Smooth muscle cell (in vitro differentiated cells): ENCODE measurements at regions not wholly inside any gene's neighbourhood (a gene's known extent, or its start where the extent isn't known, plus 50 kb on each side); places are given as distances from the start of the nearest gene placed in this dataset.
A peak's percentile ranks its signal among the peaks of the same experiment; 100 is the strongest.
"Not testable (repeated sequence)": the region's sequence is repeated elsewhere in the genome, so short reads cannot be mapped to it uniquely, and the experiment has no call there.

Experiments
- DNase-seq: peaks from one replicate; lab custom pipeline; 2025; ENCODE audit not compliant: unreplicated experiment; lab: John Stamatoyannopoulos, UW
- H2AFZ ChIP-seq: fragments of 200-600 bp; sonication (generic); 2 replicates; pipeline ENCODE4 v1.6.0; 2016; ENCODE audit warnings: antibody characterized with exemption, low read depth, mild to moderate bottlenecking
- H3F3A ChIP-seq: fragments of 200-600 bp; sonication (generic); 2 replicates; pipeline ENCODE4 v1.6.0; 2017; ENCODE audit warnings: antibody characterized with exemption, low read depth
- H3K27ac ChIP-seq: fragments of 200-600 bp; sonication (generic); 2 replicates; pipeline ENCODE4 v1.5.1; 2016; ENCODE audit warnings: low read depth, mild to moderate bottlenecking
- H3K27me3 ChIP-seq: fragments of 200-600 bp; sonication (generic); 2 replicates; pipeline ENCODE4 v1.6.1; 2016; ENCODE audit warnings: low read depth, mild to moderate bottlenecking
- H3K36me3 ChIP-seq: fragments of 200-600 bp; sonication (generic); 2 replicates; pipeline ENCODE4 v1.5.1; 2016; ENCODE audit warnings: low read depth
- H3K4me1 ChIP-seq: fragments of 200-600 bp; sonication (generic); 2 replicates; pipeline ENCODE4 v1.5.1; 2016; ENCODE audit warnings: low read depth
- H3K4me2 ChIP-seq: fragments of 200-600 bp; sonication (generic); 2 replicates; pipeline ENCODE4 v1.6.0; 2016; ENCODE audit warnings: mild to moderate bottlenecking
- H3K4me3 ChIP-seq: fragments of 200-600 bp; sonication (generic); 2 replicates; pipeline ENCODE4 v1.5.1; 2016; ENCODE audit warnings: mild to moderate bottlenecking
- H3K79me2 ChIP-seq: fragments of 200-600 bp; sonication (generic); 2 replicates; pipeline ENCODE4 v1.6.0; 2016; ENCODE audit warnings: low read depth, mild to moderate bottlenecking
- H3K9ac ChIP-seq: fragments of 200-600 bp; sonication (generic); 2 replicates; pipeline ENCODE4 v1.6.0; 2016; ENCODE audit warnings: low read depth
- H3K9me3 ChIP-seq: fragments of 200-600 bp; sonication (generic); replicated peaks from 2 replicates; pipeline ENCODE4 v1.5.1; 2016; ENCODE audit warnings: low read depth
- H4K20me1 ChIP-seq: fragments of 200-600 bp; sonication (generic); 2 replicates; pipeline ENCODE4 v1.6.0; 2016; ENCODE audit warnings: low read depth
- CTCF ChIP-seq: fragments of 200-600 bp; sonication (generic); IDR thresholded peaks from 2 replicates; pipeline ENCODE4 v1.5.1; 2017; ENCODE audit warnings: borderline replicate concordance, mild to moderate bottlenecking, antibody characterized with exemption; ENCODE audit not compliant: insufficient read depth, poor library complexity, severe bottlenecking
- WGBS: methylation state at CpG from one replicate; pipeline ENCODE4 v1.1.7; 2016; ENCODE audit warnings: low lambda C conversion rate; 5-methylcytosine and 5-hydroxymethylcytosine counted together

DNA sequence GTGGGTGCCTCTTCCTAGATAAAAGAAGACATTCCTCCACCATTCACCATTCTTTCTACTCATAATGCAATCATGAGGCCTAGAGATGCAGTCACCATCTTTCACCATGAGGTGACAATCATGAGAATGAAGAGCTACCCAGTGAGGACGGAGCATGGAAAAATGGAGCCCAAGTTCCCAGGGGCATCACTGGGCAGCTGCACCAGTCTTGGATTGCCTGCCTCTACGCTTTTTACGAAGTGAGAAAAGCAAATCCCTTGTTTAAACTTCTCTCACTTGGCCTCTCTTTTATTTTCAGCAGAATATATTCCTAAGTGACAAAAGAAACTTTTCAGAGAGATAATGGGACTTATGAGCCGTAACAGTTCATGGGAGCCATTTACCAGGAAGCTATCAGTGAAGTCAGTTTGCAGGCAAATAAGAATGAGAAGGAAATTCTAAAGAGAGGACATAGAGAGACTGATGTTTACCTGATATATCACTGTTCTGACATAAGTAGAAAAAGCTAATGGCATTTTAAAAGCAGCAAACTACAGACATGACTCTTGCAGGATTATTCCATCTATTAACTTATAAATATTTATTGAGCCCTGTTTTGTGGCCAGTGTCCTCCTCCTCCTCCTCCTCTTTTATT is 90.0 kb upstream of the CPNE4 start:
- Histone ChIP-seq H3F3A (no peaks in the 10 kb centered on the region), H3K27ac (no peak overlapping the region), H3K4me2 (no peak overlapping the region), H3K4me1 (no peaks in the 10 kb centered on the region), H3K9ac (no peak overlapping the region), H3K36me3 (no peaks in the 10 kb centered on the region), H4K20me1 (no peaks in the 10 kb centered on the region), H3K9me3 (no peaks in the 10 kb centered on the region), H2AFZ (no peak overlapping the region), H3K27me3 (no peaks in the 10 kb centered on the region), H3K4me3 (no peak overlapping the region), H3K79me2 (no peaks in the 10 kb centered on the region)
- 87% methylated on average over 4 of the region's 4 CpGs for WGBS
- no peak for TF ChIP-seq CTCF
- no peak for DNase-seq

DNA sequence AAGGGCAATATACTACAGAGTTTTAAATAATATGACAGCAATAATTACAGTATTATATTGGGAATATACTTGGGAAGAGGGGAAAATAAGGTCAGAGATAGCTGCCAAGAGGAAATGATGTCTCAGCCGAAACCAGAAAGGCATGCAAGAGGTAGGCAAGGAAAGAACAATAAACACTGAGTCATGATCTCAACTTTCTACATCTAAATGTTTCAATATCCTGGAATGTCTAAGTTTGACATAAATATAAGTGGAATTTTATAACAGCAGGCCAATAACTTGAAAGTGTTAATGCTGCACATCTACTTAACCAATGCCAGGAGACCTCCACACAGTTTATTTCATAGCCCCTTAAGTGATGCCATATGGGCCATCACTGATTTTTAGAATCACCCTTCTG is 99.8 kb upstream of the CPNE4 start:
- Histone ChIP-seq H3K4me2 (no peak overlapping the region), H3K4me3 (no peak overlapping the region), H2AFZ (no peak overlapping the region), H3K27me3 (no peaks in the 10 kb centered on the region), H3K9me3 (no peaks in the 10 kb centered on the region), H3K36me3 (no peaks in the 10 kb centered on the region), H3K4me1 (peaks cover 12% of the 10 kb centered on the region), H3F3A (no peaks in the 10 kb centered on the region), H3K27ac (peak overlapping the region; percentile 92), H4K20me1 (no peaks in the 10 kb centered on the region), H3K9ac (no peak overlapping the region), H3K79me2 (no peaks in the 10 kb centered on the region)
- DNase-seq, result no peak
- WGBS, result 34% methylated on average over 1 of the region's 1 CpG
- no peak for TF ChIP-seq CTCF

DNA sequence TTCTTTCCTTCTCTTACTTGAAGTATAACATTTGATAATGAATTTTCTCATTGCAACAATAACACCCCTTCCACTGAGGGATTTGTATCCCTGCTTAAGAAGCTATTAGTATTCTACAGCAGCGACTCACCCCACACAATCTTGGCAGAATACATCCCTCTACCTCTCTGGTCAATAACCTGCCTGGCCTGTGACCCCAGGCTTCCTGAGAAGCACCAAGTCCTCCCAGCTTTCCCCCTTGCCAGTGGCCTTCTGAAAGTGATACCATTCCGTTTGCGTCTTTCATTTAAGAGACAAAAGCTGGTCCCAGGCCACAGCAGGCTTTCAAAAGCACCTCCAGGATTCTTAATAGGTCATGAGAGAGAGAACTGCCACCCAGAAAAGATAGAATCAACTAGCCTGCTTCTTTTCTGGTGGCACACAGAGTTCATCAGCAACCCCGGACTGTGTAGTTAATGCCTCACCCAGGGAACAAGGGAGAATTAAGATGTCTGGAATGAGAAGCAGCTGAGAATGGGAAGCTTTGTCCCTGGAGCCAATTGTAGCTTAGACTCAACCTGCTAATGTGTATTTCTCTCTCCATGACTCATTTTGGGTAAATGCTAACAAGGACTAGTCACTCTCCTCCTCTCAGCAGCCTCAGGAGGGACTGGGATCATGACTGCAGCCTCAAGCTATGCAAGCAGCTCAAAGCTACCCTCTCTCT is 101.0 kb upstream of the CPNE4 start:
- no peaks in the 10 kb centered on the region for H3K36me3 ChIP-seq
- no peak for DNase-seq
- no peaks in the 10 kb centered on the region for H3F3A ChIP-seq
- H2AFZ ChIP-seq, result peak overlapping the region; percentile 42
- no peak for TF ChIP-seq CTCF
- no peaks in the 10 kb centered on the region for H3K9me3 ChIP-seq
- H3K9ac ChIP-seq, result peak overlapping the region; percentile 72
- H3K27ac ChIP-seq, result peak overlapping the region; percentile 92
- no peaks in the 10 kb centered on the region for H3K79me2 ChIP-seq
- no peaks in the 10 kb centered on the region for H4K20me1 ChIP-seq
- peaks cover 12% of the 10 kb centered on the region for H3K4me1 ChIP-seq
- 16% methylated on average over 4 of the region's 4 CpGs for WGBS
- peak overlapping the region; percentile 41 for H3K4me2 ChIP-seq
- H3K27me3 ChIP-seq, result no peaks in the 10 kb centered on the region
- H3K4me3 ChIP-seq, result no peak overlapping the region

GRCh38 chr3:132136334-132136716 is 101.5 kb upstream of the CPNE4 start:
- no peak for TF ChIP-seq CTCF
- Histone ChIP-seq H3K36me3 (no peaks in the 10 kb centered on the region), H3K4me3 (no peak overlapping the region), H3K27me3 (no peaks in the 10 kb centered on the region), H3K79me2 (no peaks in the 10 kb centered on the region), H3K9me3 (no peaks in the 10 kb centered on the region), H3K4me2 (peak overlapping the region; percentile 44), H4K20me1 (no peaks in the 10 kb centered on the region), H3K27ac (peak overlapping the region; percentile 92), H2AFZ (no peak overlapping the region), H3F3A (no peaks in the 10 kb centered on the region), H3K9ac (no peak overlapping the region), H3K4me1 (peaks cover 12% of the 10 kb centered on the region)
- WGBS, result 58% methylated on average over 2 of the region's 2 CpGs
- DNase-seq, result no peak

DNA sequence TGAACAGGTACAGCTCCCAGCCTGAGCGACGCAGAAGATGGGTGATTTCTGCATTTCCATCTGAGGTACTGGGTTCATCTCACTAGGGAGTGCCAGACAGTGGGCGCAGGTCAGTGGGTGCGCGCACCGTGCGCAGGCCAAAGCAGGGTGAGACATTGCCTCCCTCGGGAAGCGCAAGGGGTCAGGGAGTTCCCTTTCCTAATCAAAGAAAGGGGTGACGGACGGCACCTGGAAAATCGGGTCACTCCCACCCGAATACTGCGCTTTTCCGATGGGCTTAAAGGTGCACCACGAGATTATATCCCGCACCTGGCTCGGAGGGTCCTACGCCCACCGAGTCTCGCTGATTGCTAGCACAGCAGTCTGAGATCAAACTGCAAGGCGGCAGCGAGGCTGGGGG is 102.1 kb upstream of the CPNE4 start:
- not testable (repeated sequence) for H3F3A ChIP-seq, DNase-seq, H3K9me3 ChIP-seq, H4K20me1 ChIP-seq, H3K27me3 ChIP-seq, H3K9ac ChIP-seq, H3K4me3 ChIP-seq, H3K36me3 ChIP-seq, H2AFZ ChIP-seq, H3K79me2 ChIP-seq
- 22% methylated on average over 23 of the region's 23 CpGs for WGBS
- H3K4me2 ChIP-seq, result peak overlapping the region; percentile 44
- peak overlapping the region; percentile 92 for H3K27ac ChIP-seq
- peaks cover 12% of the 10 kb centered on the region for H3K4me1 ChIP-seq
